Thoracic aorta (tissue), 2 donors: ENCODE measurements at regions not wholly inside any gene's neighbourhood (a gene's known extent, or its start where the extent isn't known, plus 50 kb on each side); places are given as distances from the start of the nearest gene placed in this dataset.

Source experiments
- ATAC-seq: fragments of 150-250 bp; one replicate; pipeline ENCODE4 v1.8.0; 2017; ENCODE audit warnings: low read depth; ENCODE audit not compliant: insufficient number of reproducible peaks, low FRiP score
- DNase-seq: peaks from one replicate; pipeline ENCODE4 v3.0.0-alpha.2; 2020; ENCODE audit warnings: low spot score
- H3K27ac ChIP-seq, 2 donors: fragments of 200-600 bp; sonication (generic); 1 replicate in 1 of 2; 2 replicates in 1 of 2; pipeline ENCODE4 v1.5.1; 2016; ENCODE audit warnings: mild to moderate bottlenecking in 2 of 2, moderate library complexity in 2 of 2
- H3K27me3 ChIP-seq: fragments of 200-600 bp; sonication (generic); replicated peaks from 2 replicates; pipeline ENCODE4 v1.6.0; 2016; ENCODE audit warnings: mild to moderate bottlenecking; ENCODE audit not compliant: insufficient read depth
- H3K36me3 ChIP-seq: fragments of 200-600 bp; sonication (generic); one replicate; pipeline ENCODE4 v1.5.1; 2016
- H3K4me1 ChIP-seq, 2 donors: fragments of 200-600 bp; sonication (generic); 1 replicate in 1 of 2; 2 replicates in 1 of 2; pipeline versions ENCODE4 v1.5.1 to v1.6.0; 2016; ENCODE audit warnings: low read depth in 2 of 2, mild to moderate bottlenecking in 1 of 2; ENCODE audit not compliant: control insufficient read depth in 1 of 2
- H3K4me3 ChIP-seq: fragments of 200-600 bp; sonication (generic); 2 replicates; pipeline ENCODE4 v1.5.1; 2016; ENCODE audit warnings: mild to moderate bottlenecking
- H3K9me3 ChIP-seq: fragments of 200-600 bp; sonication (generic); 2 replicates; pipeline ENCODE4 v1.5.1; 2016
- CTCF ChIP-seq: fragments of 200-600 bp; sonication (generic); IDR thresholded peaks from one replicate; pipeline ENCODE4 v1.5.1; 2019; ENCODE audit warnings: antibody characterized with exemption

- ATAC-seq (no peak), DNase-seq (no peak)
- no peaks in the 10 kb centered on the region for H3K27me3 ChIP-seq
- no peak overlapping the region for H3K27ac ChIP-seq
- TF ChIP-seq CTCF, result no peak
- no peaks in the 10 kb centered on the region for H3K4me1 ChIP-seq
- H3K36me3 ChIP-seq, result no peaks in the 10 kb centered on the region
- no peaks in the 10 kb centered on the region for H3K9me3 ChIP-seq
- no peak overlapping the region for H3K4me3 ChIP-seq
Measured at GRCh38 chr1:95716097-95716496, 482.1 kb downstream of the RWDD3 start.

- Histone ChIP-seq H3K27ac (no peak overlapping the region), H3K9me3 (no peaks in the 10 kb centered on the region), H3K27me3 (no peaks in the 10 kb centered on the region), H3K4me1 (no peaks in the 10 kb centered on the region), H3K36me3 (no peaks in the 10 kb centered on the region), H3K4me3 (no peak overlapping the region)
- DNase-seq, result no peak
- TF ChIP-seq CTCF, result no peak
- no peak for ATAC-seq
Measured at GRCh38 chr1:95716550-95716949, 482.5 kb downstream of the RWDD3 start.

GRCh38 chr1:95723346-95723745, 489.3 kb downstream of the RWDD3 start:
- no peak for ATAC-seq
- no peaks in the 10 kb centered on the region for H3K36me3 ChIP-seq
- no peak for DNase-seq
- H3K4me3 ChIP-seq, result no peak overlapping the region
- H3K4me1 ChIP-seq, result no peaks in the 10 kb centered on the region
- TF ChIP-seq CTCF, result no peak
- no peaks in the 10 kb centered on the region for H3K27me3 ChIP-seq
- no peak overlapping the region for H3K27ac ChIP-seq
- no peaks in the 10 kb centered on the region for H3K9me3 ChIP-seq

GRCh38 chr1:95728841-95729240, 494.8 kb downstream of the RWDD3 start:
- H3K4me3 ChIP-seq, result no peak overlapping the region
- no peak overlapping the region for H3K27ac ChIP-seq
- no peaks in the 10 kb centered on the region for H3K36me3 ChIP-seq
- ATAC-seq (no peak), DNase-seq (no peak)
- H3K9me3 ChIP-seq, result no peaks in the 10 kb centered on the region
- no peak for TF ChIP-seq CTCF
- no peaks in the 10 kb centered on the region for H3K4me1 ChIP-seq
- H3K27me3 ChIP-seq, result no peaks in the 10 kb centered on the region

GRCh38 chr1:95730986-95731385, 497.0 kb downstream of the RWDD3 start:
- no peaks in the 10 kb centered on the region for H3K4me1 ChIP-seq
- H3K36me3 ChIP-seq, result no peaks in the 10 kb centered on the region
- TF ChIP-seq CTCF, result no peak
- ATAC-seq (no peak), DNase-seq (no peak)
- H3K4me3 ChIP-seq, result no peak overlapping the region
- no peaks in the 10 kb centered on the region for H3K9me3 ChIP-seq
- no peak overlapping the region for H3K27ac ChIP-seq
- H3K27me3 ChIP-seq, result no peaks in the 10 kb centered on the region
